ENCODE measurements at regions not wholly inside any gene's neighbourhood (a gene's known extent, or its start where the extent isn't known, plus 50 kb on each side); places are given as distances from the start of the nearest gene placed in this dataset.

- Histone ChIP-seq H3K27me3 (ENCODE audit: low read depth, low read length) (no peaks in the 10 kb centered on the region), H3K27ac (ENCODE audit: low read length) (no peak overlapping the region), H3K4me2 (ENCODE audit: low read length) (no peak overlapping the region), H3K36me3 (replicated peaks; ENCODE audit: low read depth, low read length) (no peaks in the 10 kb centered on the region), H3K79me2 (ENCODE audit: low read length) (no peaks in the 10 kb centered on the region), H3K9ac (ENCODE audit: low read length) (no peak overlapping the region), H4K20me1 (ENCODE audit: insufficient read depth, low read length) (no peaks in the 10 kb centered on the region), H2AFZ (ENCODE audit: low read depth, low read length) (no peak overlapping the region), H3K4me1 (ENCODE audit: low read length) (no peaks in the 10 kb centered on the region), H3K9me3 (ENCODE audit: insufficient read depth, low read length) (no peaks in the 10 kb centered on the region), H3K4me3 (ENCODE audit: low read length) (no peak overlapping the region)
- TF ChIP-seq EZH2phosphoT487 (IDR thresholded peaks at IDR 0.05; ENCODE audit: low read depth) (no peak), CTCF (IDR thresholded peaks at IDR 0.05; ENCODE audit: low read depth, low read length) (no peak)
Measured at GRCh38 chr6:93104195-93104817, 315.1 kb downstream of the EPHA7 start.

GRCh38 chr6:93088621-93089501 lies 330.5 kb downstream of the EPHA7 start:
- H3K4me2 ChIP-seq (ENCODE audit: low read length), result no peak overlapping the region

GRCh38 chr6:93087606-93088005 lies 331.8 kb downstream of the EPHA7 start:
- no peak overlapping the region for H3K4me3 ChIP-seq (ENCODE audit: low read length)
- no peak overlapping the region for H3K9ac ChIP-seq (ENCODE audit: low read length)
- H3K9me3 ChIP-seq (ENCODE audit: insufficient read depth, low read length), result no peaks in the 10 kb centered on the region
- no peak overlapping the region for H3K27ac ChIP-seq (ENCODE audit: low read length)
- peaks cover 3% of the 10 kb centered on the region; the same call in 1 of the 2 replicates for H3K4me1 ChIP-seq (ENCODE audit: low read length)
- no peaks in the 10 kb centered on the region for H3K79me2 ChIP-seq (ENCODE audit: low read length)
- H3K4me2 ChIP-seq (ENCODE audit: low read length), result no peak overlapping the region
- H3K27me3 ChIP-seq (ENCODE audit: low read depth, low read length), result no peaks in the 10 kb centered on the region
- TF ChIP-seq EZH2phosphoT487 (IDR thresholded peaks at IDR 0.05; ENCODE audit: low read depth) (no peak), CTCF (IDR thresholded peaks at IDR 0.05; ENCODE audit: low read depth, low read length) (no peak)
- H2AFZ ChIP-seq (ENCODE audit: low read depth, low read length), result no peak overlapping the region
- no peaks in the 10 kb centered on the region for H4K20me1 ChIP-seq (ENCODE audit: insufficient read depth, low read length)
- no peaks in the 10 kb centered on the region for H3K36me3 ChIP-seq (replicated peaks; ENCODE audit: low read depth, low read length)

More at GRCh38 chr6:93088621-93089501, 330.5 kb downstream of the EPHA7 start:
- Histone ChIP-seq H3K4me3 (ENCODE audit: low read length) (no peak overlapping the region), H3K27ac (ENCODE audit: low read length) (no peak overlapping the region), H3K36me3 (replicated peaks; ENCODE audit: low read depth, low read length) (no peaks in the 10 kb centered on the region), H3K9ac (ENCODE audit: low read length) (no peak overlapping the region), H3K4me1 (ENCODE audit: low read length) (peaks cover 3% of the 10 kb centered on the region; the same call in 1 of the 2 replicates), H3K27me3 (ENCODE audit: low read depth, low read length) (no peaks in the 10 kb centered on the region), H2AFZ (ENCODE audit: low read depth, low read length) (no peak overlapping the region), H3K79me2 (ENCODE audit: low read length) (no peaks in the 10 kb centered on the region), H4K20me1 (ENCODE audit: insufficient read depth, low read length) (no peaks in the 10 kb centered on the region), H3K9me3 (ENCODE audit: insufficient read depth, low read length) (no peaks in the 10 kb centered on the region)
- no peak for TF ChIP-seq EZH2phosphoT487 (IDR thresholded peaks at IDR 0.05; ENCODE audit: low read depth)
- TF ChIP-seq CTCF (IDR thresholded peaks at IDR 0.05; ENCODE audit: low read depth, low read length), result no peak

- no peaks in the 10 kb centered on the region for H3K9me3 ChIP-seq (ENCODE audit: insufficient read depth, low read length)
- no peak overlapping the region for H3K9ac ChIP-seq (ENCODE audit: low read length)
- H3K36me3 ChIP-seq (replicated peaks; ENCODE audit: low read depth, low read length), result no peaks in the 10 kb centered on the region
- H3K27ac ChIP-seq (ENCODE audit: low read length), result no peak overlapping the region
- H3K4me3 ChIP-seq (ENCODE audit: low read length), result no peak overlapping the region
- no peak overlapping the region for H3K4me2 ChIP-seq (ENCODE audit: low read length)
- no peaks in the 10 kb centered on the region for H3K79me2 ChIP-seq (ENCODE audit: low read length)
- no peak overlapping the region for H2AFZ ChIP-seq (ENCODE audit: low read depth, low read length)
- peaks cover 3% of the 10 kb centered on the region; the same call in 1 of the 2 replicates for H3K4me1 ChIP-seq (ENCODE audit: low read length)
- TF ChIP-seq CTCF (IDR thresholded peaks at IDR 0.05; ENCODE audit: low read depth, low read length), result no peak
- no peak for TF ChIP-seq EZH2phosphoT487 (IDR thresholded peaks at IDR 0.05; ENCODE audit: low read depth)
- no peaks in the 10 kb centered on the region for H3K27me3 ChIP-seq (ENCODE audit: low read depth, low read length)
- no peaks in the 10 kb centered on the region for H4K20me1 ChIP-seq (ENCODE audit: insufficient read depth, low read length)
Measured at GRCh38 chr6:93086351-93086750, 333.0 kb downstream of the EPHA7 start.

Data from OCI-LY3 (cell line).